GM23338 (cell line): ENCODE measurements at regions not wholly inside any gene's neighbourhood (a gene's known extent, or its start where the extent isn't known, plus 50 kb on each side); places are given as distances from the start of the nearest gene placed in this dataset.

Experiments used
- CREB1 ChIP-seq: fragments of 250-450 bp; sonication (Bioruptor Pico); IDR thresholded peaks from 2 replicates; pipeline ENCODE4 v1.5.0; 2020; ENCODE audit warnings: low read depth, mild to moderate bottlenecking, moderate library complexity
- POLR2AphosphoS5 ChIP-seq: IDR thresholded peaks from 2 replicates; pipeline ENCODE4 v1.6.1; 2016; ENCODE audit warnings: antibody characterized with exemption, low read depth
- ZNF114 ChIP-seq: fragments of 250-450 bp; sonication (Bioruptor Pico); IDR thresholded peaks from 2 replicates; pipeline ENCODE4 v1.5.0; 2020; ENCODE audit warnings: mild to moderate bottlenecking, moderate library complexity
- TF ChIP-seq, protein P1 (sequence below), 2 experiments: fragments of 200-600 bp in 1 of 2; sonication (generic) in 1 of 2; conservative IDR thresholded peaks; 2 replicates each; pipeline versions ENCODE4 v1.5.1 to v1.6.1; 2016 to 2017; ENCODE audit warnings: antibody characterized with exemption in 2 of 2, low read depth in 2 of 2, mild to moderate bottlenecking in 2 of 2, moderate library complexity in 1 of 2

DNA sequence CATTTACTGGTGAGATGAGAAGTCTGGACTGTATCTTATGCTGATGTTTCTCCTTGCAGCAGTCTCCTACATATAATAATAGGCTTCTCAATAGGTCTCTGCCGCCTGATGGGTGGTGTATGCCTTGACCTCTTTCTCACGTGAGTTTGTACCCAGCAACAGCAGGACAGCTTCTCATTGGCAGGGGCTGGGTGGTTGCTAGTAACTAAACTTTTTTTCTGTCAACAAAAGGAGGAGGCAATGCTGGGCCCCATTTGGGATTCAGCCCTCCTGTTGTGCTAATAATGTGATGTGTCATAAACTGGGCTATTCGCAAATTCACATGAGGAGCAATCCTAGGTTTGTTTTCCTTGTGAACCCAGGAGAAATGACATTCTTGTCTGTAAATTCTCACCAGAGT lies 533.6 kb downstream of the GATA3 start:
- TF ChIP-seq POLR2AphosphoS5 (no peak), ZNF114 (CRISPR knock-in tag) (no peak), CREB1 (CRISPR knock-in tag) (no peak)
- TF ChIP-seq, protein P1, sequence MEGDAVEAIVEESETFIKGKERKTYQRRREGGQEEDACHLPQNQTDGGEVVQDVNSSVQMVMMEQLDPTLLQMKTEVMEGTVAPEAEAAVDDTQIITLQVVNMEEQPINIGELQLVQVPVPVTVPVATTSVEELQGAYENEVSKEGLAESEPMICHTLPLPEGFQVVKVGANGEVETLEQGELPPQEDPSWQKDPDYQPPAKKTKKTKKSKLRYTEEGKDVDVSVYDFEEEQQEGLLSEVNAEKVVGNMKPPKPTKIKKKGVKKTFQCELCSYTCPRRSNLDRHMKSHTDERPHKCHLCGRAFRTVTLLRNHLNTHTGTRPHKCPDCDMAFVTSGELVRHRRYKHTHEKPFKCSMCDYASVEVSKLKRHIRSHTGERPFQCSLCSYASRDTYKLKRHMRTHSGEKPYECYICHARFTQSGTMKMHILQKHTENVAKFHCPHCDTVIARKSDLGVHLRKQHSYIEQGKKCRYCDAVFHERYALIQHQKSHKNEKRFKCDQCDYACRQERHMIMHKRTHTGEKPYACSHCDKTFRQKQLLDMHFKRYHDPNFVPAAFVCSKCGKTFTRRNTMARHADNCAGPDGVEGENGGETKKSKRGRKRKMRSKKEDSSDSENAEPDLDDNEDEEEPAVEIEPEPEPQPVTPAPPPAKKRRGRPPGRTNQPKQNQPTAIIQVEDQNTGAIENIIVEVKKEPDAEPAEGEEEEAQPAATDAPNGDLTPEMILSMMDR (conservative IDR thresholded peaks at IDR 0.05; ENCODE audit: low read depth in 2 of 2): no peak
